Left colon (tissue), 2 donors: ENCODE measurements at regions not wholly inside any gene's neighbourhood (a gene's known extent, or its start where the extent isn't known, plus 50 kb on each side); places are given as distances from the start of the nearest gene placed in this dataset.

Experiments
- ATAC-seq: fragments of 200-7000 bp; cut with Tn5 transposase; one replicate; pipeline ENCODE4 v1.9.1; 2020; ENCODE audit warnings: mild to moderate bottlenecking, moderate library complexity
- DNase-seq, 2 donors: peaks; one replicate each; pipeline ENCODE4 v3.0.0-alpha.2; 2020
- intact Hi-C, 2 donors: fragments of 100-400 bp; cut with DNase I in 1 of 2; cut with micrococcal nuclease in 1 of 2; formaldehyde crosslinking; loops; one replicate each; pipeline versions ENCODE4 v1.11.2 to v1.14.0; 2022; cut with DNase I, micrococcal nuclease
- donor health status: DM: no; HTN: no; CAD: no.
- donor health status: DM: yes; HTN: yes; CAD: no.

- intact Hi-C loops = no loop called here
- no peak for ATAC-seq
- no peak for DNase-seq
Measured at GRCh38 chr9:109590966-109591365, 92.9 kb upstream of the PTPN3 start.

- intact Hi-C loops = no loop called here
- peak; percentile 56 for ATAC-seq
- no peak for DNase-seq
Measured at GRCh38 chr9:109591691-109592090, 93.6 kb upstream of the PTPN3 start.

GRCh38 chr9:109593612-109594011, 95.5 kb upstream of the PTPN3 start:
- ATAC-seq (peak; percentile 78), DNase-seq (peak in 1 of 2 donors; percentile 6)
- intact Hi-C loops = no loop called here

GRCh38 chr9:109597496-109597895, 99.4 kb upstream of the PTPN3 start:
- intact Hi-C loops = no loop called here
- DNase-seq = no peak
- no peak for ATAC-seq

GRCh38 chr9:109599131-109599530, 101.0 kb upstream of the PTPN3 start:
- intact Hi-C loops = no loop called here
- no peak for DNase-seq
- ATAC-seq = no peak

- DNase-seq (no peak), ATAC-seq (no peak)
- intact Hi-C loops = no loop called here
Measured at GRCh38 chr9:109599711-109600110, 101.6 kb upstream of the PTPN3 start.

GRCh38 chr9:109600142-109600541, 102.0 kb upstream of the PTPN3 start:
- no peak for ATAC-seq
- no peak for DNase-seq
- intact Hi-C loops = no loop called here

GRCh38 chr9:109601181-109601580, 103.1 kb upstream of the PTPN3 start:
- DNase-seq = no peak
- intact Hi-C loops = no loop called here
- no peak for ATAC-seq

GRCh38 chr9:109602987-109603386, 104.9 kb upstream of the PTPN3 start:
- ATAC-seq (no peak), DNase-seq (no peak)
- intact Hi-C loops = no loop called here

- intact Hi-C loops = no loop called here
- DNase-seq = no peak
- ATAC-seq = no peak
Measured at GRCh38 chr9:109604131-109604530, 106.0 kb upstream of the PTPN3 start.

- intact Hi-C loops = no loop called here
- ATAC-seq = no peak
- DNase-seq = no peak
Measured at GRCh38 chr9:109604781-109605180, 106.7 kb upstream of the PTPN3 start.

GRCh38 chr9:109609060-109609459, 111.0 kb upstream of the PTPN3 start:
- DNase-seq = no peak
- no peak for ATAC-seq
- intact Hi-C loops = no loop called here

GRCh38 chr9:109616571-109617120, 118.5 kb upstream of the PTPN3 start:
- intact Hi-C loops = no loop called here
- ATAC-seq = no peak
- DNase-seq = no peak

- DNase-seq (no peak), ATAC-seq (no peak)
- intact Hi-C loops = no loop called here
Measured at GRCh38 chr9:109619310-109619709, 121.2 kb upstream of the PTPN3 start.

- intact Hi-C loops = no loop called here
- ATAC-seq (no peak), DNase-seq (no peak)
Measured at GRCh38 chr9:109624143-109624542, 126.0 kb upstream of the PTPN3 start.

GRCh38 chr9:109624896-109625295, 126.8 kb upstream of the PTPN3 start:
- intact Hi-C loops = no loop called here
- no peak for ATAC-seq
- DNase-seq = no peak

- intact Hi-C loops = no loop called here
- no peak for ATAC-seq
- DNase-seq = no peak
Measured at GRCh38 chr9:109627042-109627441, 128.9 kb upstream of the PTPN3 start.

- DNase-seq = no peak
- intact Hi-C loops = no loop called here
- no peak for ATAC-seq
Measured at GRCh38 chr9:109629615-109630014, 131.5 kb upstream of the PTPN3 start.

- no peak for DNase-seq
- intact Hi-C loops = no loop called here
- ATAC-seq = no peak
Measured at GRCh38 chr9:109632817-109633216, 134.7 kb upstream of the PTPN3 start.

- ATAC-seq (no peak), DNase-seq (no peak)
- intact Hi-C loops = no loop called here
Measured at GRCh38 chr9:109639674-109640579, 140.1 kb upstream of the PALM2AKAP2 start.
